ENCODE measurements at regions not wholly inside any gene's neighbourhood (a gene's known extent, or its start where the extent isn't known, plus 50 kb on each side); places are given as distances from the start of the nearest gene placed in this dataset.

DNA sequence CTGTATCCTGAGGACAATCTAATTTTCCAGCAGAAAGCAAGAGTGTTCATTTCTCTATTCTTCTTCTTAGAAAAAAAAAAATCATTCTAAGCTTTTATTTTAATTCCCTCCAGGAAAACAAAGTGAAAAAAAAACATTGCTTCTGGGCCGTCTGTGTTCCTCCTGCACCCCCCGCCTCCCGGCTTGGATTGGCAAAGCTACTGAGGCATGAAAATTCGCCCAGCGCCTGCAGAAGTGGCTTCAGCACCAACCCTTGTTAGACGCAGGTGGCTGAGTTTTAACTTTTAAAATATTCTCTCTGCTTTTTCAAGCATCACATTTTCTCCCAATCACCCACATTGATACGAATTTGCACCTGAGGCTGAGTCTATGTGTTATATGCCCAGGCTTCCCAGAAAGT lies 401.6 kb downstream of the BRD1 start:
- Histone ChIP-seq H3K9me2 (replicated peaks; ENCODE audit: control insufficient read depth, low read length) (no peaks in the 10 kb centered on the region), H3K36me3 (ENCODE audit: control insufficient read depth, low read length) (no peaks in the 10 kb centered on the region), H3K4me1 (ENCODE audit: control insufficient read depth, low read length) (peaks cover 31% of the 10 kb centered on the region), H3K79me2 (ENCODE audit: control insufficient read depth, low read length) (no peaks in the 10 kb centered on the region), H3K9me3 (ENCODE audit: control insufficient read depth, insufficient read depth, low read length) (no peaks in the 10 kb centered on the region), H4K20me1 (ENCODE audit: control insufficient read depth, insufficient read depth, low read depth, low read length) (no peaks in the 10 kb centered on the region), H3F3A (ENCODE audit: control insufficient read depth, insufficient read depth) (0 out of 2 replicates have a peak, but pooled peaks cover 4% of the 10 kb centered on the region), H3K4me3 (ENCODE audit: low read length) (no peak overlapping the region), H3K4me2 (ENCODE audit: low read length) (no peak overlapping the region), H3K27ac (ENCODE audit: low read depth, low read length) (no peak overlapping the region), H3K27me3 (ENCODE audit: control insufficient read depth, low read length) (no peaks in the 10 kb centered on the region)
- TF ChIP-seq, protein P1, sequence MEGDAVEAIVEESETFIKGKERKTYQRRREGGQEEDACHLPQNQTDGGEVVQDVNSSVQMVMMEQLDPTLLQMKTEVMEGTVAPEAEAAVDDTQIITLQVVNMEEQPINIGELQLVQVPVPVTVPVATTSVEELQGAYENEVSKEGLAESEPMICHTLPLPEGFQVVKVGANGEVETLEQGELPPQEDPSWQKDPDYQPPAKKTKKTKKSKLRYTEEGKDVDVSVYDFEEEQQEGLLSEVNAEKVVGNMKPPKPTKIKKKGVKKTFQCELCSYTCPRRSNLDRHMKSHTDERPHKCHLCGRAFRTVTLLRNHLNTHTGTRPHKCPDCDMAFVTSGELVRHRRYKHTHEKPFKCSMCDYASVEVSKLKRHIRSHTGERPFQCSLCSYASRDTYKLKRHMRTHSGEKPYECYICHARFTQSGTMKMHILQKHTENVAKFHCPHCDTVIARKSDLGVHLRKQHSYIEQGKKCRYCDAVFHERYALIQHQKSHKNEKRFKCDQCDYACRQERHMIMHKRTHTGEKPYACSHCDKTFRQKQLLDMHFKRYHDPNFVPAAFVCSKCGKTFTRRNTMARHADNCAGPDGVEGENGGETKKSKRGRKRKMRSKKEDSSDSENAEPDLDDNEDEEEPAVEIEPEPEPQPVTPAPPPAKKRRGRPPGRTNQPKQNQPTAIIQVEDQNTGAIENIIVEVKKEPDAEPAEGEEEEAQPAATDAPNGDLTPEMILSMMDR (IDR thresholded peaks at IDR 0.05; ENCODE audit: low read depth, low read length, poor library complexity, severe bottlenecking), result no peak
- no peak for TF ChIP-seq EZH2phosphoT487 (IDR thresholded peaks at IDR 0.05; ENCODE audit: borderline replicate concordance, low read length)

DNA sequence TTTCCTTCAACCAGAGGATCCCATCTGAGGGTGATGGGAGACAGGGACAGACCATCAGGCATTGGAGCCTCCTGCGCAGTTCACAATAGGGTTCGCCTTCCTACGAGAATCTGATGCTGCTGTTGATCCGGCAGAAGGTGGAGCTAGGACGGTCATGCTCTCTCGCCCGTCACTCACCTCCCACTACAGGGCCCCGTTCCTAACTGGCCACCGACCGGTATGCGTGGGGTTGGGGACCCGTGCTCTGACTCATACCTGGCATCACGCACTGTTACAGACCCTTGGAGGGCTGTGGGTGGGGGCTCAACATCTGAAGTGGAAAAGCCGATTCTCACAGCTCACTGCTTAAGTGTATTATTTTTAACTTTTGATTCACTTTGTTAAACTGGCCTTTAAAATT lies 402.3 kb downstream of the BRD1 start:
- no peaks in the 10 kb centered on the region for H3K79me2 ChIP-seq (ENCODE audit: control insufficient read depth, low read length)
- H3K27me3 ChIP-seq (ENCODE audit: control insufficient read depth, low read length), result no peaks in the 10 kb centered on the region
- no peaks in the 10 kb centered on the region for H3K36me3 ChIP-seq (ENCODE audit: control insufficient read depth, low read length)
- H3K9me2 ChIP-seq (replicated peaks; ENCODE audit: control insufficient read depth, low read length), result no peaks in the 10 kb centered on the region
- H3K27ac ChIP-seq (ENCODE audit: low read depth, low read length), result no peak overlapping the region
- no peaks in the 10 kb centered on the region for H4K20me1 ChIP-seq (ENCODE audit: control insufficient read depth, insufficient read depth, low read depth, low read length)
- H3K4me1 ChIP-seq (ENCODE audit: control insufficient read depth, low read length), result peaks cover 27% of the 10 kb centered on the region
- no peak overlapping the region for H3K4me2 ChIP-seq (ENCODE audit: low read length)
- no peak overlapping the region for H3K4me3 ChIP-seq (ENCODE audit: low read length)
- TF ChIP-seq EZH2phosphoT487 (IDR thresholded peaks at IDR 0.05; ENCODE audit: borderline replicate concordance, low read length), result no peak
- TF ChIP-seq, protein P1 (IDR thresholded peaks at IDR 0.05; ENCODE audit: low read depth, low read length, poor library complexity, severe bottlenecking), result no peak
- 0 out of 2 replicates have a peak, but pooled peaks cover 2% of the 10 kb centered on the region for H3F3A ChIP-seq (ENCODE audit: control insufficient read depth, insufficient read depth)
- H3K9me3 ChIP-seq (ENCODE audit: control insufficient read depth, insufficient read depth, low read length), result no peaks in the 10 kb centered on the region

DNA sequence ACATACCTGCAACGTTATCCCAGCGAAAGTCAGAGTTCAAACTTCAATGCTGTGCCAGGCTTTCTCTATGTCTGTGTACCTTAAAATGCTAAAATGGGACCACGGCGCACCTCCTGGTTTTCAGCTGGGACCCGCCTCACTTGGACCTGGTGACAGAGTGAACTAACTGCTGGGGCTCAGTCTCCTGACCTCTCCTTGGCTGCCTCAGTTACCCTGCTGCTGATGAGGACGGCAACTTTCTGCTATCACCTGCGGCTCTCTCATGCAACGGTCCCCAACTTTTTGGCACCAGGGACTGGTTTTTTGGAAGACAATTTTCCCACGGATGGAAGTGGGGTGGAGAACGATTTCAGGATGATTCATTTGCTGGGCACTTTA lies 402.8 kb downstream of the BRD1 start:
- no peak overlapping the region for H3K4me3 ChIP-seq (ENCODE audit: low read length)
- H3K79me2 ChIP-seq (ENCODE audit: control insufficient read depth, low read length), result no peaks in the 10 kb centered on the region
- H3K4me2 ChIP-seq (ENCODE audit: low read length), result no peak overlapping the region
- no peaks in the 10 kb centered on the region for H3K9me3 ChIP-seq (ENCODE audit: control insufficient read depth, insufficient read depth, low read length)
- H3F3A ChIP-seq (ENCODE audit: control insufficient read depth, insufficient read depth), result no peaks in the 10 kb centered on the region
- H3K27ac ChIP-seq (ENCODE audit: low read depth, low read length), result no peak overlapping the region
- H3K27me3 ChIP-seq (ENCODE audit: control insufficient read depth, low read length), result no peaks in the 10 kb centered on the region
- H3K9me2 ChIP-seq (replicated peaks; ENCODE audit: control insufficient read depth, low read length), result no peaks in the 10 kb centered on the region
- no peak for TF ChIP-seq EZH2phosphoT487 (IDR thresholded peaks at IDR 0.05; ENCODE audit: borderline replicate concordance, low read length)
- TF ChIP-seq, protein P1 (IDR thresholded peaks at IDR 0.05; ENCODE audit: low read depth, low read length, poor library complexity, severe bottlenecking), result no peak
- no peaks in the 10 kb centered on the region for H3K36me3 ChIP-seq (ENCODE audit: control insufficient read depth, low read length)
- H3K4me1 ChIP-seq (ENCODE audit: control insufficient read depth, low read length), result peaks cover 26% of the 10 kb centered on the region
- H4K20me1 ChIP-seq (ENCODE audit: control insufficient read depth, insufficient read depth, low read depth, low read length), result no peaks in the 10 kb centered on the region
